ENCODE measurements at regions not wholly inside any gene's neighbourhood (a gene's known extent, or its start where the extent isn't known, plus 50 kb on each side); places are given as distances from the start of the nearest gene placed in this dataset.

GRCh38 chr2:2570871-2571270, 239.8 kb upstream of the MYT1L start:
- H2AFZ ChIP-seq (ENCODE audit: insufficient read depth, low read depth, low read length, poor library complexity, severe bottlenecking) = no peak overlapping the region
- H3K4me1 ChIP-seq (ENCODE audit: control insufficient read depth in 2 of 2, insufficient read depth in 2 of 2, low read length in 2 of 2) = no peaks in the 10 kb centered on the region
- H3K4me3 Mint-ChIP-seq = no peak overlapping the region
- H3K9ac ChIP-seq (ENCODE audit: low read length) = no peak overlapping the region
- H3K27ac ChIP-seq (ENCODE audit: low read length in 2 of 2) = no peak overlapping the region
- no peaks in the 10 kb centered on the region for H3K4me1 Mint-ChIP-seq
- WGBS (ENCODE audit: insufficient coverage) = 90% methylated on average over 5 of the region's 5 CpGs
- H3K27me3 Mint-ChIP-seq = no peaks in the 10 kb centered on the region
- H3K27me3 ChIP-seq (replicated peaks in 1 of 4; ENCODE audit: control extremely low read depth in 1 of 4, control insufficient read depth in 3 of 4, insufficient read depth in 4 of 4, low read length in 3 of 4) = no peaks in the 10 kb centered on the region
- H3K9me3 ChIP-seq (ENCODE audit: control extremely low read depth in 1 of 3, control insufficient read depth in 2 of 3, insufficient read depth in 1 of 3, low read length in 2 of 3) = peaks cover 0 to 33% (median 0%) of the 10 kb centered on the region in 3 donors
- H3K4me3 ChIP-seq (ENCODE audit: control extremely low read depth in 1 of 5, extremely low read depth in 1 of 5, insufficient read depth in 1 of 5, low read depth in 2 of 5, low read length in 4 of 5) = no peak overlapping the region
- intact Hi-C loops (cut with micrococcal nuclease) = no loop called here
- ATAC-seq (ENCODE audit: low read depth) = no peak
- H3K4me2 ChIP-seq (replicated peaks; ENCODE audit: low read depth, low read length, poor library complexity, severe bottlenecking) = no peak overlapping the region
- no peaks in the 10 kb centered on the region for H3K9me3 Mint-ChIP-seq (ENCODE audit: insufficient read depth)
- no peak for DNase-seq
- H3K79me2 ChIP-seq (ENCODE audit: control insufficient read depth, insufficient read depth, low read length) = no peaks in the 10 kb centered on the region
- no peaks in the 10 kb centered on the region for H3K36me3 ChIP-seq (replicated peaks in 1 of 2; ENCODE audit: control extremely low read depth in 1 of 2, control insufficient read depth in 1 of 2, extremely low read depth in 1 of 2, insufficient read depth in 2 of 2, low read length in 1 of 2)
- ChIA-PET POLR2A (no interaction called here), CTCF (no interaction called here)
- TF ChIP-seq EZH2 (IDR thresholded peaks at IDR 0.05; ENCODE audit: borderline replicate concordance, insufficient read depth, low read depth, low read length, poor library complexity, severe bottlenecking) = no peak
- TF ChIP-seq CTCF (IDR thresholded peaks at IDR 0.05) = no peak
- no peaks in the 10 kb centered on the region for H4K20me1 ChIP-seq (ENCODE audit: control insufficient read depth, insufficient read depth, low read length, poor library complexity, severe bottlenecking)
- no peak overlapping the region for H3K27ac Mint-ChIP-seq

GRCh38 chr2:2570360-2570759, 239.3 kb upstream of the MYT1L start:
- H3K9ac ChIP-seq (ENCODE audit: low read length) = no peak overlapping the region
- no peak overlapping the region for H2AFZ ChIP-seq (ENCODE audit: insufficient read depth, low read depth, low read length, poor library complexity, severe bottlenecking)
- no peaks in the 10 kb centered on the region for H3K79me2 ChIP-seq (ENCODE audit: control insufficient read depth, insufficient read depth, low read length)
- no peaks in the 10 kb centered on the region for H3K4me1 ChIP-seq (ENCODE audit: control insufficient read depth in 2 of 2, insufficient read depth in 2 of 2, low read length in 2 of 2)
- DNase-seq (no peak), ATAC-seq (ENCODE audit: low read depth) (no peak)
- no peaks in the 10 kb centered on the region for H3K36me3 ChIP-seq (replicated peaks in 1 of 2; ENCODE audit: control extremely low read depth in 1 of 2, control insufficient read depth in 1 of 2, extremely low read depth in 1 of 2, insufficient read depth in 2 of 2, low read length in 1 of 2)
- TF ChIP-seq EZH2 (IDR thresholded peaks at IDR 0.05; ENCODE audit: borderline replicate concordance, insufficient read depth, low read depth, low read length, poor library complexity, severe bottlenecking) (no peak), CTCF (IDR thresholded peaks at IDR 0.05) (no peak)
- intact Hi-C loops (cut with micrococcal nuclease) = no loop called here
- 88% methylated on average over 11 of the region's 11 CpGs for WGBS (ENCODE audit: insufficient coverage)
- CTCF ChIA-PET = no interaction called here
- H4K20me1 ChIP-seq (ENCODE audit: control insufficient read depth, insufficient read depth, low read length, poor library complexity, severe bottlenecking) = no peaks in the 10 kb centered on the region
- H3K9me3 Mint-ChIP-seq (ENCODE audit: insufficient read depth) = no peaks in the 10 kb centered on the region
- no peak overlapping the region for H3K4me3 Mint-ChIP-seq
- POLR2A ChIA-PET = no interaction called here
- no peak overlapping the region for H3K27ac Mint-ChIP-seq
- H3K4me3 ChIP-seq (ENCODE audit: control extremely low read depth in 1 of 5, extremely low read depth in 1 of 5, insufficient read depth in 1 of 5, low read depth in 2 of 5, low read length in 4 of 5) = no peak overlapping the region
- no peaks in the 10 kb centered on the region for H3K27me3 ChIP-seq (replicated peaks in 1 of 4; ENCODE audit: control extremely low read depth in 1 of 4, control insufficient read depth in 3 of 4, insufficient read depth in 4 of 4, low read length in 3 of 4)
- H3K27me3 Mint-ChIP-seq = no peaks in the 10 kb centered on the region
- H3K9me3 ChIP-seq (ENCODE audit: control extremely low read depth in 1 of 3, control insufficient read depth in 2 of 3, insufficient read depth in 1 of 3, low read length in 2 of 3) = peaks cover 0 to 37% (median 0%) of the 10 kb centered on the region in 3 donors
- no peak overlapping the region for H3K27ac ChIP-seq (ENCODE audit: low read length in 2 of 2)
- H3K4me1 Mint-ChIP-seq = no peaks in the 10 kb centered on the region
- no peak overlapping the region for H3K4me2 ChIP-seq (replicated peaks; ENCODE audit: low read depth, low read length, poor library complexity, severe bottlenecking)
